Pancreas (tissue), 10 donors: ENCODE measurements at regions not wholly inside any gene's neighbourhood (a gene's known extent, or its start where the extent isn't known, plus 50 kb on each side); places are given as distances from the start of the nearest gene placed in this dataset.

Experiments
- ATAC-seq, 4 donors: fragments of 200-7000 bp; cut with Tn5 transposase; one replicate each; pipeline versions ENCODE4 v1.8.0 to v1.9.1; 2020; ENCODE audit warnings: mild to moderate bottlenecking in 4 of 4, moderate library complexity in 4 of 4
- DNase-seq, 6 donors: peaks; one replicate each; pipeline ENCODE4 v3.0.0-alpha.2; 2020
- FAIRE-seq: peaks from 2 replicates; lab custom pipeline; 2012; peaks lifted over from hg19 to GRCh38; lab: Jason Lieb, UNC
- H3K27ac ChIP-seq, 4 donors: fragments of 200-600 bp; sonication (generic); 1 replicate in 3 of 4; 2 replicates in 1 of 4; pipeline versions ENCODE4 v1.5.0 to v1.8.0; 2020
- H3K27me3 ChIP-seq, 4 donors: fragments of 200-600 bp; one replicate each; pipeline ENCODE4 v1.8.0; 2021
- H3K36me3 ChIP-seq, 3 donors: fragments of 200-600 bp; sonication (generic) in 1 of 3; one replicate each; pipeline versions ENCODE4 v1.5.0 to v1.8.0; 2020 to 2021
- H3K4me1 ChIP-seq, 3 donors: fragments of 200-600 bp; one replicate each; pipeline ENCODE4 v1.8.0; 2021
- H3K4me3 ChIP-seq, 4 donors: fragments of 200-600 bp; sonication (generic) in 2 of 4; one replicate each; pipeline versions ENCODE4 v1.5.0 to v1.8.0; 2020 to 2021
- H3K9me3 ChIP-seq, 4 donors: fragments of 200-600 bp; one replicate each; pipeline ENCODE4 v1.8.0; 2021
- WGBS, 2 donors: extraction: QIAGEN DNeasy Blood & Tissue Kit; methylation state at CpG; one replicate each; pipeline ENCODE4 v1.1.7; 2013; 5-methylcytosine and 5-hydroxymethylcytosine counted together
- intact Hi-C, 3 donors: fragments of 100-400 bp; cut with DNase I; formaldehyde crosslinking; loops; one replicate each; pipeline versions ENCODE4 v1.11.1 to v1.14.2; 2022
- TF ChIP-seq, protein P1 (sequence below), 4 donors: fragments of 200-600 bp; sonication (generic) in 3 of 4; IDR thresholded peaks; one replicate each; pipeline versions ENCODE4 v1.5.0 to v1.8.0; 2021; ENCODE audit warnings: antibody characterized with exemption in 4 of 4
- donor health status: healthy with polysubstance abuse.
- donor health status: DM: no; HTN: no; CAD: no; lungs with moderate emphysema.
- donor health status: DM: no; HTN: no; CAD: no.
- donor health status: control.
- donor health status: control.
- donor health status: Bipolar disorder and iron deficiency.
- donor health status: DM: yes; HTN: yes; CAD: no.
- donor health status: DM: no; HTN: no; CAD: no.
- donor health status: DM: no; HTN: no; CAD: no.
- donor health status: DM: yes; HTN: yes; CAD: no.

DNA sequence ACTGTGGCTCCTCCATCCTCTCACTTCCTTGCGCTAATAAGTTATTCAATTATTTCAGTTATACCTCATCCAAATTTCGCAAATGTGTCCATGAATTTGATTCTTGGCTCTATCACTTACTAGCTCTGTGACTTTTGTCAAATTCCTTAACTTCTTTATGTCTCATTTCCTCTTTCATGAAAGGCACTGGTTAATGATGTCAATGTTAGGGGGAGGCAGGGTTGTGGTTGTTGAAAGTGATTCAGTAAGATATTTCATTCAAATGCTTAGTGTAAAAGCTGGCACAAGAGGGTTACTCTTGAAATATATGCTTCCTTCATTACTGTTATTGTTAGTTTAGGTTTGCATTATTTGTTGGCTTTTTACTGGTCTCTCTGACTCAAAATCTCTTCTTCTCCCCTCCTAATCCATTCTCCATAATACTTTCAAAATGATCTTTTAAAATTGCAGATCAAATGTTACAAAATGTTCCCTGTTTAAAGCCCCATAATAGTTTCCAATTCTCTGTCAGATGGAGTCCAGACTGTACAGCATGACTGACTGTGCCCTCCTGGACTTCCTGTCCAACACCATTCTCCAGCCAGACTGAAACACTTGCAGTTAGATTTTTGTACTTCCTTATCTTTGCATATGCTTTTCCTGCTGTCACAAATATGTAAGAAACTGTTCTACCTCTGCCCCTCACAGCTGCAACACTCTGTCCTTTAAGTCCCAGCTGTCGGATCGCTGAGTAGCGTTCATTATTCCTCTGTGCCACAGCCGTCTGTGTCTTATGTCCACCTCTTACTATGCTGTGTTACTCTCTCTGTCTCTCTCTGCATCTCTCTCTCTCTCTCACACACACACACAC, 510.6 kb upstream of the RAG2 start:
- no peak for FAIRE-seq
- H3K27me3 ChIP-seq, result no peaks in the 10 kb centered on the region
- H3K36me3 ChIP-seq, result no peaks in the 10 kb centered on the region
- 45 to 56% methylated on average over 6 of the region's 6 CpGs for WGBS, 2 donors
- no peak overlapping the region for H3K4me3 ChIP-seq
- no peak for DNase-seq
- H3K4me1 ChIP-seq, result no peaks in the 10 kb centered on the region
- TF ChIP-seq, protein P1, sequence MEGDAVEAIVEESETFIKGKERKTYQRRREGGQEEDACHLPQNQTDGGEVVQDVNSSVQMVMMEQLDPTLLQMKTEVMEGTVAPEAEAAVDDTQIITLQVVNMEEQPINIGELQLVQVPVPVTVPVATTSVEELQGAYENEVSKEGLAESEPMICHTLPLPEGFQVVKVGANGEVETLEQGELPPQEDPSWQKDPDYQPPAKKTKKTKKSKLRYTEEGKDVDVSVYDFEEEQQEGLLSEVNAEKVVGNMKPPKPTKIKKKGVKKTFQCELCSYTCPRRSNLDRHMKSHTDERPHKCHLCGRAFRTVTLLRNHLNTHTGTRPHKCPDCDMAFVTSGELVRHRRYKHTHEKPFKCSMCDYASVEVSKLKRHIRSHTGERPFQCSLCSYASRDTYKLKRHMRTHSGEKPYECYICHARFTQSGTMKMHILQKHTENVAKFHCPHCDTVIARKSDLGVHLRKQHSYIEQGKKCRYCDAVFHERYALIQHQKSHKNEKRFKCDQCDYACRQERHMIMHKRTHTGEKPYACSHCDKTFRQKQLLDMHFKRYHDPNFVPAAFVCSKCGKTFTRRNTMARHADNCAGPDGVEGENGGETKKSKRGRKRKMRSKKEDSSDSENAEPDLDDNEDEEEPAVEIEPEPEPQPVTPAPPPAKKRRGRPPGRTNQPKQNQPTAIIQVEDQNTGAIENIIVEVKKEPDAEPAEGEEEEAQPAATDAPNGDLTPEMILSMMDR (IDR thresholded peaks at IDR 0.05), result no peak
- H3K27ac ChIP-seq, result no peak overlapping the region
- H3K9me3 ChIP-seq, result no peaks in the 10 kb centered on the region
- no peak for ATAC-seq
- intact Hi-C loops, result no loop called here

DNA sequence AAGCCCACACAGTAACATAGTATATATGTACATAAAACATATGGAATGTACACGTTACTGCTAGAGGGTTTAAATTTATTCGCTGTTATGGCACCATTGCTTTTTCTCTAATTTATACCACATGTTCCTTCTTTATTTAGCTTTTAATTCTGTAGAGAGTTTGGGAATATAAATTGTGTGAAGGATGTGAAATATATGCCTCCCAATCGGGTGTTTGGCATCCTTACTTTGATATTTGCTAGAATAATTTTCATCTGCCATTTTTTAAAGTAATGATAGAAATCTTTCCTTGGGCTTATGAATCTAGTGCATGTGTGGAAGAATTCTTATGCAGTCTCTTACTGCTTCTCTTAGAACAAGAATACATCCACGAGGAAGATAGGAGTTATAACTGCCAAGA, 509.8 kb upstream of the RAG2 start:
- FAIRE-seq, result no peak

DNA sequence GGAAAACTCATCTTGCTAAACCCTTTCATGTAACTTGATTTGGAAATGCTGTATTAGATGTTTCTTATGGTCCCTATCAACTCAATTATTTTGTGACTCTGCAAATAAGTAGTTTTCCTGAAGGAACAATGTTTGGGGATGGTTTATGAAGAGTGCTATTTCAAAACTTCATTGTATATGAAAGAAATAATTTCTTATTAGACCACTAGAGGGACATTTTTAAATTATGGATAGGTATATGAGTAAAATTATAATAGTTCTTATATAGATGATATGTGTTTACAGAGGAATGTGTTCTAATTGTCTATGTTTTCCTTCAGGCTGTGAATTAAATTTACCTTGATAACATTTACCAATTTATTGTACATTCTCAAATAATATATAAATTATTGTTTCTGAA, 509.4 kb upstream of the RAG2 start:
- ATAC-seq (no peak), FAIRE-seq (no peak), DNase-seq (no peak)
- Histone ChIP-seq H3K27ac (no peak overlapping the region), H3K36me3 (no peaks in the 10 kb centered on the region), H3K4me3 (no peak overlapping the region), H3K4me1 (no peaks in the 10 kb centered on the region), H3K27me3 (no peaks in the 10 kb centered on the region), H3K9me3 (no peaks in the 10 kb centered on the region)
- TF ChIP-seq, protein P1 (IDR thresholded peaks at IDR 0.05), result no peak
- intact Hi-C loops, result no loop called here

More for the DNA sequence above, 509.8 kb upstream of the RAG2 start:
- H3K9me3 ChIP-seq, result no peaks in the 10 kb centered on the region
- ATAC-seq (no peak), DNase-seq (no peak)
- H3K4me1 ChIP-seq, result no peaks in the 10 kb centered on the region
- 42 to 58% methylated on average over 4 of the region's 4 CpGs for WGBS, 2 donors
- intact Hi-C loops, result no loop called here
- no peaks in the 10 kb centered on the region for H3K36me3 ChIP-seq
- H3K27me3 ChIP-seq, result no peaks in the 10 kb centered on the region
- H3K4me3 ChIP-seq, result no peak overlapping the region
- TF ChIP-seq, protein P1 (IDR thresholded peaks at IDR 0.05), result no peak
- H3K27ac ChIP-seq, result no peak overlapping the region

DNA sequence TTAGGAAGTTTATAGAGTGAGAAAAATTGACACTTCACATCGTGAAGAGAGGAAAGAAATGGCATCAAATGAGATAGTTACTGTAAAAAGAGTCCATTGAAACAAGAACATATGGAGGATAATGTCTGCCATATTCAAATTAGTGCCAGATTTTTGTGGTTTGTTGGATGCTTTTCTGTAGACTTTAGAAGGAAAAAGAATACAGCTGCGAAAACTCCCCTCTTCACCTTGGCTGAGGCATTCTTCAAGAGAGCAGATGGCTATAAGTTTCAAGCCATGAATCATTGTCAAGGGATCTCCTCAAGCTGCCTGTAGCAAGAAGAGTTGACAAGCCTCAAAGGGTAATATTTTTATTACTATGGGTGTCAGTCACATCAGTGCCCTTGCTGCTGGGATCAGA, 507.4 kb upstream of the RAG2 start:
- no peak for ATAC-seq

DNA sequence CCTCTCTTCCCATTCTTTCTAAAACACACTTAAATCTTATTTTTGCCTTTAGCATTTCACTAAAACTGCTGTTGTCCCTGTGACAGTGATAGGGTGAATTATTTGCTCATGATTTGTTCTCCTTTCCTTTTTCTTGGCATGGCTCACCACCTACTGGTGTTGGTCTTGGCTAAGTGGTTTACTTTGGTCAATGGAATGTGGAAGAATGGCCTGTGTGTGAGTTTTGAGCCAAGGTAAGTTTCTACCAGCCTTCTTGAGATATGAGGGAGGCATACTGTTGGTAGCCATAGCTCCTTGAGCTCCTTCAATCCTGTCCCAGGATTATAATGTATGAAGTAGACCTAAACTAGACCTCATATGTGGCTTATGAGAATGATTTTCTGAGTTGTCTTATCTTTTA, 506.3 kb upstream of the RAG2 start:
- no peaks in the 10 kb centered on the region for H3K9me3 ChIP-seq
- H3K4me3 ChIP-seq, result no peak overlapping the region
- TF ChIP-seq, protein P1 (IDR thresholded peaks at IDR 0.05), result no peak
- H3K36me3 ChIP-seq, result no peaks in the 10 kb centered on the region
- intact Hi-C loops, result no loop called here
- DNase-seq (no peak), FAIRE-seq (no peak), ATAC-seq (no peak)
- no peaks in the 10 kb centered on the region for H3K4me1 ChIP-seq
- no peaks in the 10 kb centered on the region for H3K27me3 ChIP-seq
- no peak overlapping the region for H3K27ac ChIP-seq

More for the DNA sequence above, 507.4 kb upstream of the RAG2 start:
- Histone ChIP-seq H3K4me3 (no peak overlapping the region), H3K9me3 (no peaks in the 10 kb centered on the region), H3K27ac (no peak overlapping the region), H3K36me3 (no peaks in the 10 kb centered on the region), H3K27me3 (no peaks in the 10 kb centered on the region), H3K4me1 (no peaks in the 10 kb centered on the region)
- TF ChIP-seq, protein P1 (IDR thresholded peaks at IDR 0.05), result no peak
- DNase-seq (no peak), FAIRE-seq (no peak)
- 57 to 71% methylated on average over 2 of the region's 2 CpGs for WGBS, 2 donors
- intact Hi-C loops, result no loop called here
